MM.1S (cell line): ENCODE measurements at regions not wholly inside any gene's neighbourhood (a gene's known extent, or its start where the extent isn't known, plus 50 kb on each side); places are given as distances from the start of the nearest gene placed in this dataset.

ENCODE experiments used
- DNase-seq: peaks from one replicate; pipeline ENCODE4 v3.0.0-alpha.2; 2015
- H2AFZ ChIP-seq: fragments of 300-600 bp; sonication (generic); 2 replicates; pipeline ENCODE4 v1.6.0; 2016; ENCODE audit warnings: antibody characterized with exemption, low read length
- H3F3A ChIP-seq: fragments of 300-600 bp; sonication (generic); 2 replicates; pipeline ENCODE4 v1.6.1; 2016; ENCODE audit warnings: mild to moderate bottlenecking, antibody characterized with exemption, low read length, moderate library complexity, mixed read lengths; ENCODE audit not compliant: insufficient read depth
- H3K27ac ChIP-seq: fragments of 300-600 bp; sonication (generic); 2 replicates; pipeline ENCODE4 v1.5.1; 2016; ENCODE audit warnings: mild to moderate bottlenecking, low read length
- H3K27me3 ChIP-seq: fragments of 300-600 bp; sonication (generic); replicated peaks from 2 replicates; pipeline ENCODE4 v1.6.0; 2016; ENCODE audit warnings: low read length; ENCODE audit not compliant: insufficient read depth
- H3K36me3 ChIP-seq: fragments of 300-600 bp; sonication (generic); replicated peaks from 2 replicates; pipeline ENCODE4 v1.6.1; 2016; ENCODE audit warnings: mild to moderate bottlenecking, low read length, mixed read lengths; ENCODE audit not compliant: insufficient read depth
- H3K4me1 ChIP-seq: fragments of 300-600 bp; sonication (generic); 2 replicates; pipeline ENCODE4 v1.6.1; 2016; ENCODE audit warnings: low read length, mixed read lengths
- H3K4me2 ChIP-seq: fragments of 300-600 bp; sonication (generic); 2 replicates; pipeline ENCODE4 v1.6.0; 2016; ENCODE audit warnings: low read depth, low read length
- H3K4me3 ChIP-seq: fragments of 300-600 bp; sonication (generic); 2 replicates; pipeline ENCODE4 v1.5.1; 2016; ENCODE audit warnings: low read length, mixed read lengths
- H3K79me2 ChIP-seq: fragments of 300-600 bp; sonication (generic); 2 replicates; pipeline ENCODE4 v1.6.1; 2016; ENCODE audit warnings: mixed run types, low read length, mixed read lengths
- H3K9ac ChIP-seq: fragments of 300-600 bp; sonication (generic); 2 replicates; pipeline ENCODE4 v1.6.1; 2016; ENCODE audit warnings: low read length, mixed read lengths
- H3K9me2 ChIP-seq: fragments of 300-600 bp; sonication (generic); replicated peaks from 2 replicates; pipeline ENCODE4 v1.6.1; 2016; ENCODE audit warnings: mild to moderate bottlenecking, low read length, mixed read lengths; ENCODE audit not compliant: insufficient read depth
- H3K9me3 ChIP-seq: fragments of 300-600 bp; sonication (generic); replicated peaks from 2 replicates; pipeline ENCODE4 v1.6.1; 2016; ENCODE audit warnings: mild to moderate bottlenecking, low read length, mixed read lengths; ENCODE audit not compliant: insufficient read depth
- H4K20me1 ChIP-seq: fragments of 300-600 bp; sonication (generic); 2 replicates; pipeline ENCODE4 v1.6.1; 2016; ENCODE audit warnings: mild to moderate bottlenecking, low read length, moderate library complexity, mixed read lengths; ENCODE audit not compliant: insufficient read depth
- CTCF ChIP-seq: fragments of 300-600 bp; sonication (generic); IDR thresholded peaks from 2 replicates; pipeline ENCODE4 v1.5.1; 2016; ENCODE audit warnings: antibody characterized with exemption, low read length, mixed read lengths
- EZH2 ChIP-seq: fragments of 300-600 bp; sonication (generic); optimal IDR thresholded peaks from 2 replicates; pipeline ENCODE3; 2017; ENCODE audit warnings: low read depth, mild to moderate bottlenecking, antibody characterized with exemption, low read length, mixed read lengths
- EZH2phosphoT487 ChIP-seq: fragments of 300-600 bp; sonication (generic); IDR thresholded peaks from 2 replicates; pipeline ENCODE4 v1.6.1; 2018; ENCODE audit warnings: antibody characterized with exemption, low read length

DNA sequence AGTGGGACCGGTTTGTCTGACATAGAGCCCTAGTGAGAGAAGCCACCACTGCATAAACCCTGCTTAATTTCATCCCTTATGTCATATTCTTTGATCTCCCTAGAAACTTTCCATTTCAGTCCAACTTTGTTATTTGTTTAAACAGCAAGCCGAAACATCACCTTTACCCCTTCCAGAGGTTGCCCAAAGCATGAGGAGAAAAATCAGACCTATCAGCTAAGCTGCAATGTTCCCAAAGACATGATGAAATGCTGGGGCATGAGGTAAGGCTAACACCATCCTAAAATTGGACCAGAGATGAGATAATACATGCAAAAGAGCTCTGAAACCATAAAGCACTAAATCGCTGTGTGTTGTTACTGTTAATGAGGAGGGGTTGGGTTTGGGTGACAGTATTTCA is 447.9 kb upstream of the ACVR2A start:
- TF ChIP-seq EZH2 (no peak), EZH2phosphoT487 (no peak), CTCF (no peak)
- Histone ChIP-seq H3K4me3 (no peak overlapping the region), H4K20me1 (no peaks in the 10 kb centered on the region), H3K4me1 (no peaks in the 10 kb centered on the region), H3K27ac (no peak overlapping the region), H3K79me2 (no peaks in the 10 kb centered on the region), H3K4me2 (no peak overlapping the region), H3K27me3 (no peaks in the 10 kb centered on the region), H3K9ac (no peak overlapping the region), H3K36me3 (no peaks in the 10 kb centered on the region), H3K9me3 (no peaks in the 10 kb centered on the region), H3F3A (no peaks in the 10 kb centered on the region), H3K9me2 (no peaks in the 10 kb centered on the region), H2AFZ (no peak overlapping the region)
- DNase-seq = no peak

DNA sequence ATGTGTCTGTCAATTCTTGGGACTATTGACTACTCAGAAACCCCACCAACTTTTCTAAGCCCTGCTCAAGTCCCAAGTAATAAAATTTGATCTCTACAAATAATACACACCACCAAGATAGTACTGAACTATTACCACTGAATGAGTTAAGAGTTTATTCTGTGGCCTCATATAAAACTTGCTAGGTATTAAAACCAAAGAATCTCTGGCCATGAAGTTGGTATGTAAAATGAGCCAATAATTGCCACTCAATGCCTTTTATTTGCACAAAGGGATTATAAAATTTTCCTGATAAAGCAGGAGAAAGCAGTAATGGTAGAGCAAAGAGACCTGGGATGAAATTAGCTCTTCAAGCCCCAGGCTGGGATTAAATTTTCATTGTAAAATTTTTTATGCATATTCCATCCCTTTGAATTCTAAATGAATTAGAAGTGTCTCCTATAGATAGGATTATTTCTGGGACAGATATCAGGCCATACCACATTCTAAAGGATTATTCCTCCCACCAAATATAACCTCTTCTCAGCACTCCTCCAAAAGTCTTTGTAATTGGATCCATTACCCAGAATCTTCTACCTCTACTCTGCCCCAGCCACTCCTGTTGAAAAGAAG is 450.5 kb upstream of the ACVR2A start:
- Histone ChIP-seq H3K9ac (no peak overlapping the region), H2AFZ (no peak overlapping the region), H3K79me2 (no peaks in the 10 kb centered on the region), H3K27me3 (no peaks in the 10 kb centered on the region), H3K9me3 (no peaks in the 10 kb centered on the region), H3K4me3 (no peak overlapping the region), H3F3A (no peaks in the 10 kb centered on the region), H3K4me2 (no peak overlapping the region), H4K20me1 (no peaks in the 10 kb centered on the region), H3K9me2 (no peaks in the 10 kb centered on the region), H3K36me3 (no peaks in the 10 kb centered on the region), H3K27ac (no peak overlapping the region), H3K4me1 (no peaks in the 10 kb centered on the region)
- no peak for DNase-seq
- no peak for TF ChIP-seq EZH2
- no peak for TF ChIP-seq CTCF
- no peak for TF ChIP-seq EZH2phosphoT487

DNA sequence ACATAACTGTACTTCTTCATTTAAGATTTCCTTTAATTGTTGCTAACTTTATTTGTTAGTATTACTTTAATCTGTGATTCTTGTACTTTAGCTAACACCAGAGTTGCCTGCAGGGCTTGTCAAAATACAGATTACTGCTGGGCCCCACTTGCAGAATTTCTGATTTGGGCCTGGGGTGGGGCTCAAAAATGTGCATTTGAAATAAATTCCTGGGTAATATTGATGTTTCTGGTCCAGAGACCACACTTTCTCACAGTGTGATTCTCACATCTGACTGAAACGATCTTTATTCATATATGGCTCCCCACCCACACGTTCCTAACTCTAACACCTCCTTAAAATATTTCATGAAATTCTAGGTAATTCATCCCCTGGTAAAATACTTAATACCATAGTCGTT is 452.6 kb upstream of the ACVR2A start:
- no peaks in the 10 kb centered on the region for H3K27me3 ChIP-seq
- H3F3A ChIP-seq = no peaks in the 10 kb centered on the region
- no peaks in the 10 kb centered on the region for H3K9me3 ChIP-seq
- H3K9ac ChIP-seq = no peak overlapping the region
- DNase-seq = no peak
- H4K20me1 ChIP-seq = no peaks in the 10 kb centered on the region
- no peak overlapping the region for H2AFZ ChIP-seq
- H3K27ac ChIP-seq = no peak overlapping the region
- H3K4me1 ChIP-seq = no peaks in the 10 kb centered on the region
- no peak for TF ChIP-seq EZH2phosphoT487
- no peak for TF ChIP-seq CTCF
- no peak for TF ChIP-seq EZH2
- H3K4me2 ChIP-seq = no peak overlapping the region
- no peak overlapping the region for H3K4me3 ChIP-seq
- no peaks in the 10 kb centered on the region for H3K36me3 ChIP-seq
- no peaks in the 10 kb centered on the region for H3K79me2 ChIP-seq
- H3K9me2 ChIP-seq = no peaks in the 10 kb centered on the region
